ENCODE measurements at regions not wholly inside any gene's neighbourhood (a gene's known extent, or its start where the extent isn't known, plus 50 kb on each side); places are given as distances from the start of the nearest gene placed in this dataset.

DNA sequence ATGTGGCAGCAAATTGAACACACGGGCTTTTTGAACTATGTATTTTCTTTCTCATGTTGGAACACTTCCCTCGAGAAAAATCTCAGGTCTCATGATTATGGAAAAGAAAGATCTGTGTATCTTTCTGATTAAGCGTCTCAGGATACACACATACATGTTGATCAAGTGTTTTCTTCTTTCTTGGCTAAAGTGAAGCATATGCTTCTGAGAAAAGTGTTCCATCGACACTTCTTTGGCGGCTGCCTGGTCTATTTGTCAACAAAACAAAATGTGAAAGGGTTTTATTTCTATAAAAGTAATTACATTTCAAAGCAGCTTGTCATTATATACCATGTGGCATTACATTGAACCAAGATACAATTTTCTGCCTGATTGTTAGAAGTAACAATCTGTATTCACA, 157.5 kb downstream of the DLEU7 start:
- H3K36me3 ChIP-seq (ENCODE audit: control insufficient read depth, insufficient read depth, low read length, severe bottlenecking), result no peaks in the 10 kb centered on the region
- peak overlapping the region; percentile 11 for H3K9ac ChIP-seq (ENCODE audit: low read length)
- H3K4me1 ChIP-seq (ENCODE audit: control insufficient read depth, insufficient read depth, low read length), result peaks cover 12% of the 10 kb centered on the region
- no peak overlapping the region for H3K4me3 ChIP-seq (ENCODE audit: low read length)
- DNase-seq (ENCODE audit: low read depth), result no peak
- no peaks in the 10 kb centered on the region for H3K27me3 ChIP-seq (replicated peaks; ENCODE audit: control insufficient read depth, insufficient read depth, low read length)
- H3K9me3 ChIP-seq (ENCODE audit: control insufficient read depth, low read length), result peaks cover 3% of the 10 kb centered on the region

DNA sequence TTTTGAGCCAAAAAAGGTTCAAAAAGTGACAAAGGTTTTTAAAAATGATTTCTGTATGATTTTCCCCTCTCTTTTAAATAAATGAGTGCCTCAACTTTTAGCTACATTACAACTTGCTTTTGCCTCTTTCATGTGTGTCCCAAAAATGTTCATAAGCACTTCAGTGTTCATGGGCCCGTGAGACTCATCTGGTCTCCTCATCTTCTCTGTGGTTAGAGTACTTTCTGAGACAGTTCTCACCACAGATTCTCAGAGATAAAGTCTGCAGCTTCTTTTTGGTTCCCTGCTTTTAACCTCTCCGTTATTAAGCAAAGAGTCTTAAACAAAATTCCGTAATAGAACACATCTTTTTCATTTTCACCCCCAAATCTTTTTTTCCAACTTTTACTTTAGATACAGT, 156.9 kb downstream of the DLEU7 start:
- Histone ChIP-seq H3K4me1 (ENCODE audit: control insufficient read depth, insufficient read depth, low read length) (peaks cover 17% of the 10 kb centered on the region), H3K9ac (ENCODE audit: low read length) (no peak overlapping the region), H3K27me3 (replicated peaks; ENCODE audit: control insufficient read depth, insufficient read depth, low read length) (no peaks in the 10 kb centered on the region), H3K9me3 (ENCODE audit: control insufficient read depth, low read length) (peaks cover 3% of the 10 kb centered on the region), H3K4me3 (ENCODE audit: low read length) (no peak overlapping the region), H3K36me3 (ENCODE audit: control insufficient read depth, insufficient read depth, low read length, severe bottlenecking) (no peaks in the 10 kb centered on the region)
- DNase-seq (ENCODE audit: low read depth), result no peak

DNA sequence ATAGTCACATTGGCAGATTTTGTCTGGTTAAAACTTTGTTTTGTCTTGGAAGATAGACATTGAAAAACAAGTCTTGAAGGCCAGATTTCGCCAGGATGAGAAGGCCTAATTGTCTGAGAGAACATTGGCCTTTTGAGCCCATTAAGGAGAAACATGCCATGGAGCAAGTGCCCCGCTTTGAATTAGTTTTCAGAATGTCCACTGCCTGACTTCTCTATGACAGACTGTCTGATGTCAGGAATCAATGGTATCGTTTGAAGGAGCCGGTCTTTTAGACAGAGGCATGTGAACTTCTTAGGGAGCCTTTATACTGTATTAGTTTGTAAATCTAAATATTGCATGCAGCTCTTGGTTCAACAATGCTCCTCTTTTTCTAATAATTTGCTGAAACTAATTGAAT, 155.9 kb downstream of the DLEU7 start:
- H3K36me3 ChIP-seq (ENCODE audit: control insufficient read depth, insufficient read depth, low read length, severe bottlenecking), result no peaks in the 10 kb centered on the region
- H3K9me3 ChIP-seq (ENCODE audit: control insufficient read depth, low read length), result no peaks in the 10 kb centered on the region
- no peak for DNase-seq (ENCODE audit: low read depth)
- no peak overlapping the region for H3K9ac ChIP-seq (ENCODE audit: low read length)
- H3K27me3 ChIP-seq (replicated peaks; ENCODE audit: control insufficient read depth, insufficient read depth, low read length), result no peaks in the 10 kb centered on the region
- H3K4me1 ChIP-seq (ENCODE audit: control insufficient read depth, insufficient read depth, low read length), result peaks cover 23% of the 10 kb centered on the region
- no peak overlapping the region for H3K4me3 ChIP-seq (ENCODE audit: low read length)

DNA sequence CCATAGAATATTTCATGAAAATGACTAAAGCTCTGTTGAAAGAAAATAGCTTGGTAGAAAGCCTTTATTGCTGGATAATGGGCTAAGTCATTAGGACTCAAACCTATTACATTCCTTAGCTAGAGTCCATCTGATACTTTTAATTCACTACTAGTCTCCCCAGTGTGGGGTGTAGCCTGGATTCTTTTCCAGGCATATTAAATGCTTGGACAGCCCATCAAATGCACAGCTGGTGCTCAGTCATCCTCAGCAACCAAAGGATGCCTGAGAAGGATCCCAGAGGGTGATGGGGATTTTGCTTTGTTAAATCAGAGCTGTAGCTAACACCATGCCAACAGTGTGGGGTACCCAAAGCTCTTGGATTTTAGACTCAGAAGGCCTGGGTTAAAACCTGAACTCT, 153.5 kb downstream of the DLEU7 start:
- H3K9me3 ChIP-seq (ENCODE audit: control insufficient read depth, low read length), result no peaks in the 10 kb centered on the region
- H3K4me3 ChIP-seq (ENCODE audit: low read length), result no peak overlapping the region
- H3K4me1 ChIP-seq (ENCODE audit: control insufficient read depth, insufficient read depth, low read length), result peaks cover 41% of the 10 kb centered on the region
- H3K27me3 ChIP-seq (replicated peaks; ENCODE audit: control insufficient read depth, insufficient read depth, low read length), result no peaks in the 10 kb centered on the region
- no peak for DNase-seq (ENCODE audit: low read depth)
- no peak overlapping the region for H3K9ac ChIP-seq (ENCODE audit: low read length)
- H3K36me3 ChIP-seq (ENCODE audit: control insufficient read depth, insufficient read depth, low read length, severe bottlenecking), result no peaks in the 10 kb centered on the region

DNA sequence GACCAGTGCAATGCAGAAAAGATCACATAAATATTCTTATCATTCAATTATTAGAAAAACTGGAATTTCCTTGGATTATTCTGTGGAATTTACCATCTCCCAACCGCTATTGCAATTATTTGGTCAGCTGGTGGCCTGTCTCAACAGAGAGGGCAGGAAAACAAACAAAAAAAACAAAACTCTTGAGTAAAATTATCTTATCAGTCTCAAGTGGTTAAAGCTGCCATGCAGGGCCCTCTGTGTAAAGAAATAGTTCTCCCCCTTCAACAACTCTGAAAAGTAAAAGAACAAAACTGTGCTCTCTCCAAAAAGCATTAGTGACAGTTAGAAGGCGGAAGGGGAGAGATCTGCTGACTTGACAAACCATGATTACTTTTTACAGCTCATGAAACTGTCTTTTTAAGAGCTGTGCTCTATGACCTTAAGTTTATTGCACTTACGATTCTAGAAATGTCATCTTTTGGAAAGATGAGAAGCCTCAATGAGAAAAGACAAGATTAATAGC, 152.3 kb downstream of the DLEU7 start:
- Histone ChIP-seq H3K9ac (ENCODE audit: low read length) (no peak overlapping the region), H3K9me3 (ENCODE audit: control insufficient read depth, low read length) (no peaks in the 10 kb centered on the region), H3K4me1 (ENCODE audit: control insufficient read depth, insufficient read depth, low read length) (peaks cover 29% of the 10 kb centered on the region), H3K4me3 (ENCODE audit: low read length) (no peak overlapping the region), H3K27me3 (replicated peaks; ENCODE audit: control insufficient read depth, insufficient read depth, low read length) (no peaks in the 10 kb centered on the region), H3K36me3 (ENCODE audit: control insufficient read depth, insufficient read depth, low read length, severe bottlenecking) (no peaks in the 10 kb centered on the region)
- no peak for DNase-seq (ENCODE audit: low read depth)

DNA sequence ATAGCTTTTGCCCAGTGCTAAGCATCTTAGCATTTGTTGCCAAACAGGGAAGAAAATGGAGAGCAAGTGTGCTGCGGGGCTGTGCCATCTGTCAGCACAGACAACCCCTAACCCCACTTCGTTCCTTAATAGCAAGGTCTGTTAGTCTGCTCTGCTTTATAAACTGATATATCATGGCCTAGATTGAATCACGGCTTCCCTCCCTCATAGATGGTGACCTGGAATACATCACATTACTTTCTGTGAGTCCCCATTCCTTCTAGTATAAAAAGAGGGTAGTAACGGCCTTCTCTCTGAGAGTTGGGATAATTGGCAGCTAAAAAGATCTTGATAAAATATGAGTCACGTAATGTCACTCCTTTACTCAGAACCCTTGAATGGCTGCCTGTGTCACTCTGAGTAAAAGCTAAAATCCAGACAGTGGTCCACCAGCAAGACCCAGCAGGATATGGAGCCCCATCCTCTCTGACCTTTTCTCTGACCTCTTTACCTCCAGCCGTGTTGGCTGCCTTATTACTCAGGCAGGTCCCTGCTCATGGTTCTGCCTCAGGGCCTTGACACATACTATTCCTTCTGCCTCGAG, 151.7 kb downstream of the DLEU7 start:
- DNase-seq (ENCODE audit: low read depth), result no peak
- H3K9me3 ChIP-seq (ENCODE audit: control insufficient read depth, low read length), result no peaks in the 10 kb centered on the region
- H3K9ac ChIP-seq (ENCODE audit: low read length), result no peak overlapping the region
- H3K4me3 ChIP-seq (ENCODE audit: low read length), result no peak overlapping the region
- no peaks in the 10 kb centered on the region for H3K27me3 ChIP-seq (replicated peaks; ENCODE audit: control insufficient read depth, insufficient read depth, low read length)
- peaks cover 29% of the 10 kb centered on the region for H3K4me1 ChIP-seq (ENCODE audit: control insufficient read depth, insufficient read depth, low read length)
- no peaks in the 10 kb centered on the region for H3K36me3 ChIP-seq (ENCODE audit: control insufficient read depth, insufficient read depth, low read length, severe bottlenecking)

DNA sequence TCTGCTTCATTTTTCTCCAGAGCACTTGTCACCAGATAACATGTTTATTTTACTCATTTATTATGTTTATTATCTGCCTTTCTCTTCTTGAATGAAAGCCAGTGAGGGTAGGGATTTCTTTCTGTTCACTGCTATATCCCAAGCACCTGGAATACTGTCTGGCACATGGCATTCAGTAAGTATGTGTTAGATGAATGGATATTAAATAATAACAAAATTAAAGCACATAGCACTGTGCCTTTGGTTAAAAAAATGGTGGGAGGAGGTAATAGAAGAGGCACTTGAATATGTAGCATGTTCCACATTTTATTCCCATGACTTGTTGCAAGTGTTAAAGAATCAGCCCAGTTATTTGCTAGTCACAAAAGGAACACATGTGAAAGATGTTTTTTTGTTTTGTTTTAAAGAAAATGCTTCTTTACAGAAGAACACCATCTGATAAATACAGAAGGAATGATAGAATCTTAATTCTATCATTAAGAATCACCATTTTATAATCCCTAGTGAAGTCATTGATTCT, 151.0 kb downstream of the DLEU7 start:
- H3K9ac ChIP-seq (ENCODE audit: low read length), result no peak overlapping the region
- H3K4me1 ChIP-seq (ENCODE audit: control insufficient read depth, insufficient read depth, low read length), result peaks cover 29% of the 10 kb centered on the region
- H3K27me3 ChIP-seq (replicated peaks; ENCODE audit: control insufficient read depth, insufficient read depth, low read length), result no peaks in the 10 kb centered on the region
- H3K36me3 ChIP-seq (ENCODE audit: control insufficient read depth, insufficient read depth, low read length, severe bottlenecking), result no peaks in the 10 kb centered on the region
- no peaks in the 10 kb centered on the region for H3K9me3 ChIP-seq (ENCODE audit: control insufficient read depth, low read length)
- no peak for DNase-seq (ENCODE audit: low read depth)
- H3K4me3 ChIP-seq (ENCODE audit: low read length), result no peak overlapping the region

DNA sequence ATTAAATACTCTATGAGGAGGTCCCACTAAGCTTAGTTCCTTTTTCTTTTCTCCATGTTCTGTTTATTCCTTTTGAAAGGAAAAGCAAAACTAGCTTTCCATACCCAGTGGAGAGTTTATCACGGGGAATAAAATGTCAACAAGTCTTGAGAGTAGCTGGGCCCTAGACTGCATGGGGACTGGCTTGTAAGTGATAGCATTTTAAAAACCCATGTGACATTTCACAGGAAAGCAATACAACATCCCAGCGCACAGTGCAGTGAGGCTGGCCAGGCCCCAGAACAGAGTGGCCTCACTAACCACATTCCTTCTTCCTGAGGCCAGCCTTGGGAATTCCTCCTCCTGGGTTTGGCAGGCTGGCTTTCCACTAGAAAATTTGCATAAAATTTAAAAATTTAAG, 149.8 kb downstream of the DLEU7 start:
- Histone ChIP-seq H3K4me1 (ENCODE audit: control insufficient read depth, insufficient read depth, low read length) (peaks cover 29% of the 10 kb centered on the region), H3K27me3 (replicated peaks; ENCODE audit: control insufficient read depth, insufficient read depth, low read length) (no peaks in the 10 kb centered on the region), H3K9me3 (ENCODE audit: control insufficient read depth, low read length) (no peaks in the 10 kb centered on the region), H3K9ac (ENCODE audit: low read length) (no peak overlapping the region), H3K4me3 (ENCODE audit: low read length) (no peak overlapping the region), H3K36me3 (ENCODE audit: control insufficient read depth, insufficient read depth, low read length, severe bottlenecking) (no peaks in the 10 kb centered on the region)
- peak; percentile 66 for DNase-seq (ENCODE audit: low read depth)

DNA sequence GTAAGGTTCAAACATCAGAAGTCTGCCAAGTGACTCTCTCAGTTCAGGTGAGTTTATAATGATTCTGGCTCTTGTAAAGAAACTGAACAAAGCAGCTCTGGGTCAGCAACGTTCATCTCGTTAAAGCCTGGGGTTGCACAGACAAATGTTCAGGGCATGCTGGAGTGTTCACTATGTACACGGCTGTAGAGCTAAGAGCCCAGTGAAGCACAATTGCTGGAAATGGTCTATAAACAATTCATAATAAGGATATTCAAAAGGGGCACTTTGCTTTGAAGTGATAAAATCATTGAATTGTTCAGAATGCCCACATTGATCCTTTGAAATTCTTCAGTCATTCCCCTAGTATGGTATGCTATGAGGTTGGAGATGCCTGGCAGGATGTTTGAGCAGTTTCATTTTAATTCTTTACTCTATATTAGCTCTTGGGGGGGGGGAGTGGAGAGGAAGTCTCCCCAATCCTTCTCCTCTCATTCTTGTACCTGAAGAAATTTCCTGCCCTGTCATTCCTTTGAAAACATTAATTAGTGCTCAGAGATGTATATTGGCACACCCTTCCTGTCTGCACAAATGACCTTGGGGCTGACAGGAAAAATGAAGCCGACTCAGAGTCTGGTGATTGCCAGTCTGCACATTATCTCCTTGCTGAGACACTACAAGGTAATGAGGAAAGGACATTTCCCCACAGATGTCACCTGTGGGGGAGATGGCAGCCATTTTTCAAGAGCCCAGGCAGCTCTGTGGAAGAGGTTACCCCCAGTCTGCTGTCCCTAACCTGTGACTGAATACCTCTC, 145.5 kb downstream of the DLEU7 start:
- Histone ChIP-seq H3K4me3 (ENCODE audit: low read length) (no peak overlapping the region), H3K9me3 (ENCODE audit: control insufficient read depth, low read length) (no peaks in the 10 kb centered on the region), H3K4me1 (ENCODE audit: control insufficient read depth, insufficient read depth, low read length) (peaks cover 25% of the 10 kb centered on the region), H3K36me3 (ENCODE audit: control insufficient read depth, insufficient read depth, low read length, severe bottlenecking) (no peaks in the 10 kb centered on the region), H3K27me3 (replicated peaks; ENCODE audit: control insufficient read depth, insufficient read depth, low read length) (no peaks in the 10 kb centered on the region), H3K9ac (ENCODE audit: low read length) (no peak overlapping the region)
- no peak for DNase-seq (ENCODE audit: low read depth)

DNA sequence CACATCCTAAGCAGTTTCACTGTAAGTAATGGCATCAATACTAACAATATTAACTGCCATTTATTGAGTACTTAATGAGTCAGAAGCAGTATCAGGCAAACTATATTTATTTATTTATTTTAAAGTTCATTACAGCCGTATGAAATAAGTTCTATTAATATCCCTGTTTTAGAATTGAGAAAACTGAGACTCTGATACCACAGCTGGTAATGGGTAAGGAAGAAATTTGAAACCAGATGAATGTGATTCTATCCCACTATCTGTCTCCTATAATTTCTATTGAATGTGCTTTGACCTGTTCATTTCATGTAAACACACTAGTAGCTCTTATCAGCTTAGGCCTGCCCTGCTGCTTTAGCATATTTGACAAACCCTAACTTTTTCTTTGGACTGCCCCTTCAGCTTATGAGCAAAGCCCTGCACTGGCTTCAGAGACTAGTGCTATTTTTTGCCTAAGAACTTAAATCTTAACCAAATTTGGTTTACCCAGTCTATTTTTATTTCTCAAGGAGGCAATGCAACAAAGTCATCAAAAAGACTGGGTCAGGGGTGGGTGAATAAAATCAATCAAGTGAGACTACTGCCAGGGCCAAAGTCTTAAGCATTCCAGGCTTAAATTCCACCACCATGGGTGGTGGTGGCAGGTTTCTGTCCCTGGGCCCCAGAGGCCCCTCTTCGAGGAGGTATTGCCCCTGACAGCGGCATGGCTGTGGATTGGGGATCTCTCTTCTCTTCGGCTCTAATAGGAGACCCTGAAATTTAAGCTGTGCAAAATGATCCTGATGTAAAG, 143.4 kb downstream of the DLEU7 start:
- no peak for DNase-seq (ENCODE audit: low read depth)
- H3K9me3 ChIP-seq (ENCODE audit: control insufficient read depth, low read length), result no peaks in the 10 kb centered on the region
- no peaks in the 10 kb centered on the region for H3K36me3 ChIP-seq (ENCODE audit: control insufficient read depth, insufficient read depth, low read length, severe bottlenecking)
- H3K4me1 ChIP-seq (ENCODE audit: control insufficient read depth, insufficient read depth, low read length), result peaks cover 11% of the 10 kb centered on the region
- H3K4me3 ChIP-seq (ENCODE audit: low read length), result no peak overlapping the region
- H3K9ac ChIP-seq (ENCODE audit: low read length), result no peak overlapping the region
- no peaks in the 10 kb centered on the region for H3K27me3 ChIP-seq (replicated peaks; ENCODE audit: control insufficient read depth, insufficient read depth, low read length)

DNA sequence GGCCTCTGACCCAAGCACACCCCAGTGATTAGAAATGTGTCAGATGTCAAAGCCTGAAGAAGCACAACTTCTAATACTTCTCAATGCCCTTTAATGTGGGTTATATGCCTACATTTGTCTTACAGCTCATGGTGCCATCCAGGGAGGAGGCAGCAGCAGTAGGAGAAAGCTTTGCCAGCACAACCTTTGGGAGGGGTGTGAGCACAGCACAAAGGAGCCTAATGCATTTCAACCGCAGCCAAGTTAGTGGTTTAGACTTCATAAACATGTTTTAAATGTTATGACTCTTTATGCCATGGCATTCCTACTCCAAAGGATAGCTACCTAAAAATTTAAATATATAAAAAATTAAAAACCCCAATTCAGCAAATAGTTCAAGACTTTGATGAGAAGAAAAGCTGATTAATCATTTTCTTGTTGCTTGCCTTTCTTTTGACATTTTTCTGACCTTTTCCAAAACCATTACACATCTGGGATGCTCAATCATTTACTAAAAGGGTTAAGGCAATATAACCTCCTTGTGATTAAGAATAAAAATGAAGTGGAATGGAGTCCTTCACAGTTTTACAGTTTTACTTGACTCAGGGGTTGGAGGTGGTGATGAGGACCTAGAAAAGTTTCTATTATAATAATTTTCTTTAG, 142.7 kb downstream of the DLEU7 start:
- peaks cover 11% of the 10 kb centered on the region for H3K4me1 ChIP-seq (ENCODE audit: control insufficient read depth, insufficient read depth, low read length)
- DNase-seq (ENCODE audit: low read depth), result no peak

More for the DNA sequence above, 142.7 kb downstream of the DLEU7 start:
- Histone ChIP-seq H3K4me3 (ENCODE audit: low read length) (no peak overlapping the region), H3K9me3 (ENCODE audit: control insufficient read depth, low read length) (no peaks in the 10 kb centered on the region), H3K27me3 (replicated peaks; ENCODE audit: control insufficient read depth, insufficient read depth, low read length) (no peaks in the 10 kb centered on the region), H3K9ac (ENCODE audit: low read length) (no peak overlapping the region), H3K36me3 (ENCODE audit: control insufficient read depth, insufficient read depth, low read length, severe bottlenecking) (no peaks in the 10 kb centered on the region)
